Gastroesophageal sphincter (tissue), 4 donors: ENCODE measurements at regions not wholly inside any gene's neighbourhood (a gene's known extent, or its start where the extent isn't known, plus 50 kb on each side); places are given as distances from the start of the nearest gene placed in this dataset.

Experiments
- ATAC-seq: fragments of 150-250 bp; one replicate; pipeline ENCODE4 v1.9.1; 2016; ENCODE audit warnings: mild to moderate bottlenecking, moderate library complexity
- H3K27ac ChIP-seq, 4 donors: fragments of 200-600 bp; sonication (generic) in 3 of 4; 1 replicate in 3 of 4; 2 replicates in 1 of 4; pipeline ENCODE4 v1.5.1; 2016 to 2019
- H3K27me3 ChIP-seq: fragments of 200-600 bp; sonication (generic); one replicate; pipeline ENCODE4 v1.5.1; 2019
- H3K36me3 ChIP-seq, 2 donors: fragments of 200-600 bp; sonication (generic); one replicate each; pipeline ENCODE4 v1.5.1; 2019; ENCODE audit warnings: control low read depth in 1 of 2
- H3K4me1 ChIP-seq, 3 donors: fragments of 200-600 bp; sonication (generic); 1 replicate in 2 of 3; 2 replicates in 1 of 3; pipeline ENCODE4 v1.5.1; 2016 to 2019; ENCODE audit warnings: control low read depth in 2 of 3
- H3K4me3 ChIP-seq, 2 donors: fragments of 200-600 bp; sonication (generic); one replicate each; pipeline ENCODE4 v1.5.1; 2019; ENCODE audit warnings: mild to moderate bottlenecking in 1 of 2, moderate library complexity in 1 of 2
- H3K9me3 ChIP-seq, 3 donors: fragments of 200-600 bp; sonication (generic); one replicate each; pipeline ENCODE4 v1.5.1; 2017 to 2019; ENCODE audit warnings: control low read depth in 2 of 3
- EP300 ChIP-seq: sonication (generic); formaldehyde crosslinking; IDR thresholded peaks from one replicate; pipeline ENCODE4 v1.6.1; 2017; ENCODE audit warnings: antibody characterized with exemption, mild to moderate bottlenecking
- POLR2A ChIP-seq, 2 donors: fragments of 450-650 bp; IDR thresholded peaks; one replicate each; pipeline ENCODE4 v1.6.1; 2017; ENCODE audit warnings: antibody characterized with exemption in 2 of 2, mild to moderate bottlenecking in 2 of 2, moderate library complexity in 1 of 2
- POLR2AphosphoS5 ChIP-seq: sonication (generic); formaldehyde crosslinking; IDR thresholded peaks from one replicate; pipeline ENCODE4 v1.6.1; 2017; ENCODE audit warnings: antibody characterized with exemption
- WGBS, 2 donors: methylation state at CpG; one replicate each; pipeline ENCODE4 v1.1.5; 2018; ENCODE audit warnings: low coverage in 1 of 2; 5-methylcytosine and 5-hydroxymethylcytosine counted together
- TF ChIP-seq, protein P1 (sequence below), 4 experiments: fragments of 200-600 bp in 2 of 4; fragments of 450-650 bp in 2 of 4; sonication (generic) in 1 of 4; IDR thresholded peaks; one replicate each; pipeline ENCODE4 v1.5.1; 2017 to 2019; ENCODE audit warnings: antibody characterized with exemption in 4 of 4, mild to moderate bottlenecking in 2 of 4, moderate library complexity in 2 of 4

DNA sequence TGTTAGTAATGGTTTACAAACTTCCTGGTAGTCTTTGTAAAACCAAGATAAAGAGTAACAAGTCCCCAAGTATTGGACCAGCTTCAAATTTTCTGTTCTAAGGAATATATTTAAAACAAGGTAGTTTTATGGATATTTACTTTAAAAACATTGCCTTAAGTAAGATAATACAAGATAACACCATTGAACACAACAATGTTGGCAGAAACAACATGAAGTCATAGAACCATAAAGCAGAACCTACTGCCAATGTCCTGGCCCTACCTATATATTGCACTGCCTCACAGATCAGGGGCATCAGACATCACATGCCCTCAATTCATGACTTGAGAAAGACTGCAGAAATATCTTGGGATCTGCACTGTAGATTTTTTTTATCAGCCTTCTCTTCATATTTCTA is 1176.2 kb downstream of the PCDH7 start:
- H3K27me3 ChIP-seq: no peaks in the 10 kb centered on the region
- H3K9me3 ChIP-seq: no peaks in the 10 kb centered on the region
- no peaks in the 10 kb centered on the region for H3K36me3 ChIP-seq
- no peak for TF ChIP-seq POLR2AphosphoS5
- TF ChIP-seq POLR2A (IDR thresholded peaks at IDR 0.05): no peak
- TF ChIP-seq, protein P1, sequence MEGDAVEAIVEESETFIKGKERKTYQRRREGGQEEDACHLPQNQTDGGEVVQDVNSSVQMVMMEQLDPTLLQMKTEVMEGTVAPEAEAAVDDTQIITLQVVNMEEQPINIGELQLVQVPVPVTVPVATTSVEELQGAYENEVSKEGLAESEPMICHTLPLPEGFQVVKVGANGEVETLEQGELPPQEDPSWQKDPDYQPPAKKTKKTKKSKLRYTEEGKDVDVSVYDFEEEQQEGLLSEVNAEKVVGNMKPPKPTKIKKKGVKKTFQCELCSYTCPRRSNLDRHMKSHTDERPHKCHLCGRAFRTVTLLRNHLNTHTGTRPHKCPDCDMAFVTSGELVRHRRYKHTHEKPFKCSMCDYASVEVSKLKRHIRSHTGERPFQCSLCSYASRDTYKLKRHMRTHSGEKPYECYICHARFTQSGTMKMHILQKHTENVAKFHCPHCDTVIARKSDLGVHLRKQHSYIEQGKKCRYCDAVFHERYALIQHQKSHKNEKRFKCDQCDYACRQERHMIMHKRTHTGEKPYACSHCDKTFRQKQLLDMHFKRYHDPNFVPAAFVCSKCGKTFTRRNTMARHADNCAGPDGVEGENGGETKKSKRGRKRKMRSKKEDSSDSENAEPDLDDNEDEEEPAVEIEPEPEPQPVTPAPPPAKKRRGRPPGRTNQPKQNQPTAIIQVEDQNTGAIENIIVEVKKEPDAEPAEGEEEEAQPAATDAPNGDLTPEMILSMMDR (IDR thresholded peaks at IDR 0.05): no peak
- no peak for TF ChIP-seq EP300
- H3K27ac ChIP-seq: no peak overlapping the region
- ATAC-seq: no peak
- H3K4me1 ChIP-seq: no peaks in the 10 kb centered on the region
- H3K4me3 ChIP-seq: no peak overlapping the region

- H3K36me3 ChIP-seq: no peaks in the 10 kb centered on the region
- no peak for ATAC-seq
- no peak overlapping the region for H3K4me3 ChIP-seq
- no peak overlapping the region for H3K27ac ChIP-seq
- WGBS, 2 donors: 92 to 96% methylated on average over 2 to 3 of the region's 3 CpGs
- H3K27me3 ChIP-seq: no peaks in the 10 kb centered on the region
- H3K9me3 ChIP-seq: no peaks in the 10 kb centered on the region
- TF ChIP-seq POLR2A (IDR thresholded peaks at IDR 0.05) (no peak), POLR2AphosphoS5 (no peak), EP300 (no peak)
- TF ChIP-seq, protein P1 (IDR thresholded peaks at IDR 0.05): no peak
- no peaks in the 10 kb centered on the region for H3K4me1 ChIP-seq
Observed at GRCh38 chr4:31905363-31905762, 1185.2 kb downstream of the PCDH7 start.

DNA sequence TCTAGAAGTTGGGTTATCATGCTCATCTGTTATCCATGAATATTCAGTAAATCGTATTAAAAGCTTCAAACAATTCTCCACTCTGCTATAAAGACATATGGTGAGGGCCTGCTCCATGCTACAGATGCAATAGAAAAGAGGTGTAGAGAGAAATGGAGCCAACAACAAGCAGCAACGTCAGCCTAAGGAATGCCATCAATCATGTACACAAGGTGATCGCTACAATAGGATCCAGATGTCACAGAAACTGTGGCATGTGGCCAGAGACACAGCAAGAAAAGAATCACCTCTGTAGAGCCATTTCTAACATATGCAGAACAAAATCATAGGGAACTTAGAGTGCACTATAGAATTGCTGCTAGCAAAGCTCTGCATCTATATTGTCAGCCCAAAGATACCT is 1188.1 kb downstream of the PCDH7 start:
- WGBS, 2 donors: 7 to 44% methylated on average over 2 to 3 of the region's 3 CpGs
- H3K9me3 ChIP-seq: no peaks in the 10 kb centered on the region
- H3K36me3 ChIP-seq: no peaks in the 10 kb centered on the region
- no peaks in the 10 kb centered on the region for H3K4me1 ChIP-seq
- H3K27ac ChIP-seq: no peak overlapping the region
- TF ChIP-seq POLR2A (IDR thresholded peaks at IDR 0.05): no peak
- TF ChIP-seq, protein P1 (IDR thresholded peaks at IDR 0.05): no peak
- TF ChIP-seq POLR2AphosphoS5: no peak
- no peak for TF ChIP-seq EP300
- no peaks in the 10 kb centered on the region for H3K27me3 ChIP-seq
- ATAC-seq: no peak
- no peak overlapping the region for H3K4me3 ChIP-seq

DNA sequence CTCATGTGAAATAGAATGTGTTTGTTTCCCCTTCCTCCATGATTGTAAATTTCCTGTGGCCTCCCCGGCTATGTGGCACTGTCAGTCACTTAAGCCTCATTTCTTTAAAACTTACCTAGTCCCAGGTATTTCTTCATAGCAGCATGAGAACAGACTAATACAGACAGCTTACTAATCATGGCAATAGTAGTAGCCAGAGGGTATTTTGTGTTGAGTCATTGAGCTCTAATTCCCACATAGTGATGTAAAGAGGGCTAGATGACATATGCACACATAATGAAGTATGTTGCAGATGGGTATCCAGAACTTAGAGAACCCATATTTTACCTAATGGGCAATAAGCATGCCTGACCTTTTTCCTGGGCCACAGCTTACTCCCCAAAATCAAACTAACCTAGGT is 1197.2 kb downstream of the PCDH7 start:
- no peak overlapping the region for H3K27ac ChIP-seq
- 100% methylated on average over 1 of the region's 1 CpG for WGBS, 2 donors
- no peak for ATAC-seq
- no peaks in the 10 kb centered on the region for H3K27me3 ChIP-seq
- no peak overlapping the region for H3K4me3 ChIP-seq
- no peaks in the 10 kb centered on the region for H3K9me3 ChIP-seq
- no peaks in the 10 kb centered on the region for H3K4me1 ChIP-seq
- no peaks in the 10 kb centered on the region for H3K36me3 ChIP-seq
- no peak for TF ChIP-seq EP300
- TF ChIP-seq POLR2A (IDR thresholded peaks at IDR 0.05): no peak
- TF ChIP-seq POLR2AphosphoS5: no peak
- TF ChIP-seq, protein P1 (IDR thresholded peaks at IDR 0.05): no peak

- WGBS, 2 donors: 33 to 42% methylated on average over 5 of the region's 5 CpGs
- Histone ChIP-seq H3K27ac (no peak overlapping the region), H3K36me3 (no peaks in the 10 kb centered on the region), H3K27me3 (no peaks in the 10 kb centered on the region), H3K9me3 (no peaks in the 10 kb centered on the region), H3K4me1 (no peaks in the 10 kb centered on the region), H3K4me3 (no peak overlapping the region)
- ATAC-seq: no peak
- TF ChIP-seq POLR2A (IDR thresholded peaks at IDR 0.05) (no peak), POLR2AphosphoS5 (no peak), EP300 (no peak)
- TF ChIP-seq, protein P1 (IDR thresholded peaks at IDR 0.05): no peak
Observed at GRCh38 chr4:31918891-31919290, 1198.7 kb downstream of the PCDH7 start.
